HFFc6 (cell line): ENCODE measurements at regions not wholly inside any gene's neighbourhood (a gene's known extent, or its start where the extent isn't known, plus 50 kb on each side); places are given as distances from the start of the nearest gene placed in this dataset.

Experiments used
- DNase-seq: peaks from one replicate; pipeline ENCODE4 v3.0.0-alpha.2; 2018
- H3K27ac Mint-ChIP-seq: 2 replicates; pipeline ENCODE4 v1.8.0; 2020; ENCODE audit warnings: mild to moderate bottlenecking, mixed read lengths
- H3K27me3 Mint-ChIP-seq: 2 replicates; pipeline ENCODE4 v1.8.0; 2021; ENCODE audit warnings: mild to moderate bottlenecking, moderate library complexity, mixed read lengths; ENCODE audit not compliant: insufficient read depth
- H3K36me3 Mint-ChIP-seq: 2 replicates; pipeline ENCODE4 v1.8.0; 2021; ENCODE audit warnings: low read depth, mixed read lengths
- H3K4me1 Mint-ChIP-seq: 2 replicates; pipeline ENCODE4 v1.8.0; 2020; ENCODE audit warnings: low read depth, mixed read lengths
- H3K4me3 Mint-ChIP-seq: 2 replicates; pipeline ENCODE4 v1.8.0; 2020; ENCODE audit warnings: mild to moderate bottlenecking, moderate library complexity, mixed read lengths
- H3K9me3 Mint-ChIP-seq: 2 replicates; pipeline ENCODE4 v1.8.0; 2020; ENCODE audit warnings: mild to moderate bottlenecking, mixed read lengths
- CTCF ChIP-seq: fragments of 200-600 bp; sonication (generic); IDR thresholded peaks from 2 replicates; pipeline ENCODE4 v1.5.0; 2021; ENCODE audit warnings: antibody characterized with exemption, mild to moderate bottlenecking

- no peak for DNase-seq
- Mint-ChIP-seq H3K36me3 (no peaks in the 10 kb centered on the region), H3K27ac (no peak overlapping the region), H3K9me3 (peaks cover 14% of the 10 kb centered on the region), H3K4me3 (no peak overlapping the region), H3K4me1 (no peaks in the 10 kb centered on the region), H3K27me3 (peaks cover 5% of the 10 kb centered on the region)
- TF ChIP-seq CTCF, result no peak
These were observed 117.4 kb upstream of the GPR26 start for GRCh38 chr10:123548770-123549169.

- Mint-ChIP-seq H3K27ac (no peak overlapping the region), H3K9me3 (peaks cover 12% of the 10 kb centered on the region), H3K4me3 (no peak overlapping the region), H3K36me3 (no peaks in the 10 kb centered on the region), H3K27me3 (peaks cover 5% of the 10 kb centered on the region), H3K4me1 (no peaks in the 10 kb centered on the region)
- no peak for TF ChIP-seq CTCF
- no peak for DNase-seq
These were observed 116.2 kb upstream of the GPR26 start for GRCh38 chr10:123549761-123550454.

- no peak for DNase-seq
- Mint-ChIP-seq H3K36me3 (no peaks in the 10 kb centered on the region), H3K27ac (no peak overlapping the region), H3K4me1 (no peaks in the 10 kb centered on the region), H3K4me3 (no peak overlapping the region), H3K27me3 (peaks cover 5% of the 10 kb centered on the region), H3K9me3 (peaks cover 7% of the 10 kb centered on the region)
- no peak for TF ChIP-seq CTCF
These were observed 115.5 kb upstream of the GPR26 start for GRCh38 chr10:123550675-123551096.

GRCh38 chr10:123551259-123551658, 114.9 kb upstream of the GPR26 start:
- H3K4me3 Mint-ChIP-seq, result no peak overlapping the region
- no peaks in the 10 kb centered on the region for H3K4me1 Mint-ChIP-seq
- no peak overlapping the region for H3K27ac Mint-ChIP-seq
- DNase-seq, result no peak
- H3K27me3 Mint-ChIP-seq, result peaks cover 7% of the 10 kb centered on the region
- no peak for TF ChIP-seq CTCF
- peaks cover 6% of the 10 kb centered on the region for H3K9me3 Mint-ChIP-seq
- no peaks in the 10 kb centered on the region for H3K36me3 Mint-ChIP-seq

GRCh38 chr10:123552760-123553554, 113.2 kb upstream of the GPR26 start:
- H3K27me3 Mint-ChIP-seq, result peaks cover 10% of the 10 kb centered on the region
- no peak for DNase-seq
- no peak overlapping the region for H3K27ac Mint-ChIP-seq
- H3K4me1 Mint-ChIP-seq, result no peaks in the 10 kb centered on the region
- H3K36me3 Mint-ChIP-seq, result no peaks in the 10 kb centered on the region
- TF ChIP-seq CTCF, result no peak
- no peak overlapping the region for H3K4me3 Mint-ChIP-seq
- H3K9me3 Mint-ChIP-seq, result peaks cover 6% of the 10 kb centered on the region
